Endodermal cell (in vitro differentiated cells): ENCODE measurements at regions not wholly inside any gene's neighbourhood (a gene's known extent, or its start where the extent isn't known, plus 50 kb on each side); places are given as distances from the start of the nearest gene placed in this dataset.

Experiments
- DNase-seq: peaks from one replicate; pipeline ENCODE4 v3.0.0-alpha.2; 2017
- H3K27ac ChIP-seq: 2 replicates; pipeline ENCODE4 v1.5.1; 2013; ENCODE audit warnings: mild to moderate bottlenecking, low read depth, low read length, moderate library complexity
- H3K27me3 ChIP-seq: 2 replicates; pipeline ENCODE4 v1.6.1; 2013; ENCODE audit warnings: mild to moderate bottlenecking, low read length, moderate library complexity; ENCODE audit not compliant: insufficient read depth, control insufficient read depth, poor library complexity, severe bottlenecking
- H3K36me3 ChIP-seq: 2 replicates; pipeline ENCODE4 v1.7.0; 2013; ENCODE audit warnings: mild to moderate bottlenecking, low read length, moderate library complexity; ENCODE audit not compliant: control insufficient read depth, insufficient read depth
- H3K4me1 ChIP-seq: one replicate; pipeline ENCODE4 v1.7.0; 2013; ENCODE audit warnings: low read length; ENCODE audit not compliant: control insufficient read depth, insufficient read depth
- H3K4me3 ChIP-seq: 2 replicates; pipeline ENCODE4 v1.5.1; 2013; ENCODE audit warnings: mild to moderate bottlenecking, low read length, moderate library complexity
- H3K9ac ChIP-seq: 2 replicates; pipeline ENCODE4 v1.6.1; 2013; ENCODE audit warnings: mild to moderate bottlenecking, low read length, moderate library complexity; ENCODE audit not compliant: poor library complexity, severe bottlenecking; ENCODE audit errors: extremely low read depth
- H3K9me3 ChIP-seq: 2 replicates; pipeline ENCODE4 v1.6.1; 2013; ENCODE audit warnings: mild to moderate bottlenecking, low read length, moderate library complexity; ENCODE audit not compliant: control insufficient read depth
- H3K27ac Mint-ChIP-seq: 2 replicates; pipeline ENCODE4 v1.8.0; 2020; ENCODE audit warnings: mixed read lengths
- H3K27me3 Mint-ChIP-seq: 2 replicates; pipeline ENCODE4 v1.8.0; 2021; ENCODE audit warnings: mild to moderate bottlenecking, mixed read lengths; ENCODE audit not compliant: insufficient read depth
- H3K36me3 Mint-ChIP-seq: 2 replicates; pipeline ENCODE4 v1.8.0; 2020; ENCODE audit warnings: low read depth, mixed read lengths
- H3K4me1 Mint-ChIP-seq: 2 replicates; pipeline ENCODE4 v1.8.0; 2020; ENCODE audit warnings: mixed read lengths
- H3K4me3 Mint-ChIP-seq: 2 replicates; pipeline ENCODE4 v1.8.0; 2020; ENCODE audit warnings: mild to moderate bottlenecking, moderate library complexity, mixed read lengths
- H3K9me3 Mint-ChIP-seq: 2 replicates; pipeline ENCODE4 v1.8.0; 2020; ENCODE audit warnings: mild to moderate bottlenecking, mixed read lengths
- CTCF ChIP-seq: fragments of 200-600 bp; sonication (generic); conservative IDR thresholded peaks from 2 replicates; pipeline ENCODE4 v1.5.0; 2021; ENCODE audit warnings: antibody characterized with exemption, mild to moderate bottlenecking
- WGBS, 2 experiments: methylation state at CpG; one replicate each; pipeline versions ENCODE4 v1.1.5 to v1.1.7; 2013; ENCODE audit warnings: missing lambda C conversion rate in 2 of 2, mixed read lengths in 1 of 2; ENCODE audit not compliant: insufficient coverage in 1 of 2, insufficient read length in 1 of 2; 5-methylcytosine and 5-hydroxymethylcytosine counted together

- H3K4me1 ChIP-seq: no peaks in the 10 kb centered on the region
- H3K36me3 Mint-ChIP-seq: no peaks in the 10 kb centered on the region
- H3K4me3 Mint-ChIP-seq: no peak overlapping the region
- no peaks in the 10 kb centered on the region for H3K9me3 ChIP-seq
- H3K27ac Mint-ChIP-seq: no peak overlapping the region
- H3K4me3 ChIP-seq: no peak overlapping the region
- no peak for DNase-seq
- no peaks in the 10 kb centered on the region for H3K27me3 Mint-ChIP-seq
- no peaks in the 10 kb centered on the region for H3K36me3 ChIP-seq
- H3K27ac ChIP-seq: no peak overlapping the region
- no peaks in the 10 kb centered on the region for H3K4me1 Mint-ChIP-seq
- no peak overlapping the region for H3K9ac ChIP-seq
- WGBS, 2 experiments: 87 to 92% methylated on average over 2 to 5 of the region's 5 CpGs
- no peaks in the 10 kb centered on the region for H3K27me3 ChIP-seq
- H3K9me3 Mint-ChIP-seq: no peaks in the 10 kb centered on the region
- TF ChIP-seq CTCF: no peak
Measured at GRCh38 chr15:54836052-54836795, 360.5 kb downstream of the RSL24D1 start.

- Histone ChIP-seq H3K9me3 (no peaks in the 10 kb centered on the region), H3K4me1 (no peaks in the 10 kb centered on the region), H3K4me3 (no peak overlapping the region), H3K27me3 (no peaks in the 10 kb centered on the region), H3K27ac (no peak overlapping the region), H3K9ac (no peak overlapping the region), H3K36me3 (no peaks in the 10 kb centered on the region)
- Mint-ChIP-seq H3K27me3 (no peaks in the 10 kb centered on the region), H3K4me3 (no peak overlapping the region), H3K27ac (no peak overlapping the region), H3K9me3 (peaks cover 6% of the 10 kb centered on the region), H3K4me1 (no peaks in the 10 kb centered on the region), H3K36me3 (no peaks in the 10 kb centered on the region)
- 87% methylated on average over 1 of the region's 1 CpG; no CpG with 5 or more reads in 1 of the 2 experiments for WGBS, 2 experiments
- no peak for TF ChIP-seq CTCF
- DNase-seq: no peak
Measured at GRCh38 chr15:54829821-54830220, 366.9 kb downstream of the RSL24D1 start.

GRCh38 chr15:54820811-54821210 is 375.9 kb downstream of the RSL24D1 start:
- 87 to 100% methylated on average over 3 to 4 of the region's 5 CpGs for WGBS, 2 experiments
- Histone ChIP-seq H3K36me3 (no peaks in the 10 kb centered on the region), H3K9me3 (no peaks in the 10 kb centered on the region)

More at GRCh38 chr15:54820811-54821210, 375.9 kb downstream of the RSL24D1 start:
- Mint-ChIP-seq H3K9me3 (peaks cover 16% of the 10 kb centered on the region), H3K4me3 (no peak overlapping the region), H3K4me1 (no peaks in the 10 kb centered on the region), H3K36me3 (no peaks in the 10 kb centered on the region), H3K27me3 (no peaks in the 10 kb centered on the region), H3K27ac (no peak overlapping the region)
- Histone ChIP-seq H3K27ac (no peak overlapping the region), H3K27me3 (no peaks in the 10 kb centered on the region), H3K4me3 (no peak overlapping the region), H3K9ac (no peak overlapping the region), H3K4me1 (no peaks in the 10 kb centered on the region)
- no peak for DNase-seq
- TF ChIP-seq CTCF: no peak
